ENCODE measurements at regions not wholly inside any gene's neighbourhood (a gene's known extent, or its start where the extent isn't known, plus 50 kb on each side); places are given as distances from the start of the nearest gene placed in this dataset.

GRCh38 chr11:90341986-90342385 is 119.1 kb upstream of the CHORDC1 start:
- Histone ChIP-seq H3K18ac (ENCODE audit: low read length) (no peak overlapping the region), H2AFZ (ENCODE audit: low read length) (no peak overlapping the region), H3K23ac (ENCODE audit: low read depth, low read length, poor library complexity) (no peak overlapping the region), H4K8ac (ENCODE audit: low read depth, low read length) (no peak overlapping the region), H3K9ac (ENCODE audit: low read depth, low read length, poor library complexity) (no peak overlapping the region), H3K14ac (ENCODE audit: low read length) (no peak overlapping the region), H3K79me1 (ENCODE audit: low read depth, low read length) (no peaks in the 10 kb centered on the region), H2BK12ac (ENCODE audit: low read length) (no peak overlapping the region), H3K27ac (replicated peaks; ENCODE audit: low read length) (no peak overlapping the region), H2AK5ac (ENCODE audit: low read depth, low read length) (no peak overlapping the region), H3K4ac (ENCODE audit: low read length) (no peak overlapping the region), H3K36me3 (replicated peaks in 1 of 2; ENCODE audit: control insufficient read depth in 2 of 2, insufficient read depth in 2 of 2, low read length in 2 of 2) (no peaks in the 10 kb centered on the region), H3K9me3 (replicated peaks in 1 of 2; ENCODE audit: control insufficient read depth in 2 of 2, insufficient read depth in 1 of 2, low read depth in 1 of 2, low read length in 2 of 2) (no peaks in the 10 kb centered on the region), H3K4me2 (ENCODE audit: insufficient read depth, low read length, poor library complexity, severe bottlenecking) (no peak overlapping the region), H2BK5ac (ENCODE audit: low read length) (no peak overlapping the region), H4K91ac (ENCODE audit: low read depth, low read length, poor library complexity) (no peak overlapping the region), H2BK15ac (ENCODE audit: low read length) (no peak overlapping the region), H2BK120ac (ENCODE audit: low read depth, low read length) (no peak overlapping the region), H3K4me3 (ENCODE audit: low read length in 2 of 2) (no peak overlapping the region), H3K27me3 (ENCODE audit: control insufficient read depth in 3 of 3, insufficient read depth in 3 of 3, low read depth in 1 of 3, low read length in 3 of 3) (no peaks in the 10 kb centered on the region), H3K4me1 (ENCODE audit: control insufficient read depth in 2 of 2, insufficient read depth in 1 of 2, low read depth in 1 of 2, low read length in 2 of 2) (no peaks in the 10 kb centered on the region)
- WGBS, 2 donors (ENCODE audit: extremely low coverage in 2 of 2, insufficient read length in 2 of 2, insufficient replicate concordance in 1 of 2), result no CpG with 5 or more reads among the region's 3 CpGs
- DNase-seq (ENCODE audit: low spot score), result no peak

DNA sequence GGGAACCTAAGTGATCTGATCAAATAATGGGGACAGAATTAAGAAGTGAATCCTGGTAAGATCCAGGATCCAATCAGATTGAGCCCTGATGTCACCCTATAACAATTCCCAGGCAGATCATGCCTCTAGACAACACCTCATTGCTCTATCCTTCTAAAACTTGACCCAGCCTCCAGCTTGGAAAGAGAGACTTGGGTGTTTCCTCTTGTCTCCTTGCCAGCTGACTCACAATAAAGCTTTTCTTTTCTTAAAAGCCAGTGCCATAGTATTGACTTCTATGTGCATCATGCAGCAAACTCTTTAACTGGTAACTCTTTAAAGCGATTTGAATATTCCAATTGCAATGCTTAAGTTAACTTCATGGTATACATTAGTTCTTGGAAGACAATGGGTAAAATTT is 109.6 kb upstream of the CHORDC1 start:
- no peaks in the 10 kb centered on the region for H3K79me1 ChIP-seq (ENCODE audit: low read depth, low read length)
- H3K4ac ChIP-seq (ENCODE audit: low read length), result no peak overlapping the region
- H2BK15ac ChIP-seq (ENCODE audit: low read length), result no peak overlapping the region
- H4K8ac ChIP-seq (ENCODE audit: low read depth, low read length), result no peak overlapping the region
- H3K4me3 ChIP-seq (ENCODE audit: low read length in 2 of 2), result no peak overlapping the region
- no peak overlapping the region for H3K23ac ChIP-seq (ENCODE audit: low read depth, low read length, poor library complexity)
- no peak overlapping the region for H3K9ac ChIP-seq (ENCODE audit: low read depth, low read length, poor library complexity)
- no peak overlapping the region for H2BK12ac ChIP-seq (ENCODE audit: low read length)
- no peak overlapping the region for H3K4me2 ChIP-seq (ENCODE audit: insufficient read depth, low read length, poor library complexity, severe bottlenecking)
- no peak overlapping the region for H2AFZ ChIP-seq (ENCODE audit: low read length)
- H2BK5ac ChIP-seq (ENCODE audit: low read length), result no peak overlapping the region
- H3K36me3 ChIP-seq (replicated peaks in 1 of 2; ENCODE audit: control insufficient read depth in 2 of 2, insufficient read depth in 2 of 2, low read length in 2 of 2), result no peaks in the 10 kb centered on the region
- no peaks in the 10 kb centered on the region for H3K27me3 ChIP-seq (ENCODE audit: control insufficient read depth in 3 of 3, insufficient read depth in 3 of 3, low read depth in 1 of 3, low read length in 3 of 3)
- no peak overlapping the region for H4K91ac ChIP-seq (ENCODE audit: low read depth, low read length, poor library complexity)
- H2AK5ac ChIP-seq (ENCODE audit: low read depth, low read length), result no peak overlapping the region
- no peaks in the 10 kb centered on the region for H3K4me1 ChIP-seq (ENCODE audit: control insufficient read depth in 2 of 2, insufficient read depth in 1 of 2, low read depth in 1 of 2, low read length in 2 of 2)
- no peak for DNase-seq (ENCODE audit: low spot score)
- H3K14ac ChIP-seq (ENCODE audit: low read length), result no peak overlapping the region
- no peak overlapping the region for H3K18ac ChIP-seq (ENCODE audit: low read length)
- H3K27ac ChIP-seq (replicated peaks; ENCODE audit: low read length), result no peak overlapping the region
- no CpG with 5 or more reads among the region's 1 CpG for WGBS, 2 donors (ENCODE audit: extremely low coverage in 2 of 2, insufficient read length in 2 of 2, insufficient replicate concordance in 1 of 2)
- H2BK120ac ChIP-seq (ENCODE audit: low read depth, low read length), result no peak overlapping the region
- H3K9me3 ChIP-seq (replicated peaks in 1 of 2; ENCODE audit: control insufficient read depth in 2 of 2, insufficient read depth in 1 of 2, low read depth in 1 of 2, low read length in 2 of 2), result no peaks in the 10 kb centered on the region

GRCh38 chr11:90330632-90331031 is 107.8 kb upstream of the CHORDC1 start:
- Histone ChIP-seq H4K8ac (ENCODE audit: low read depth, low read length) (no peak overlapping the region), H2BK15ac (ENCODE audit: low read length) (no peak overlapping the region), H3K27me3 (ENCODE audit: control insufficient read depth in 3 of 3, insufficient read depth in 3 of 3, low read depth in 1 of 3, low read length in 3 of 3) (no peaks in the 10 kb centered on the region), H3K18ac (ENCODE audit: low read length) (no peak overlapping the region), H3K14ac (ENCODE audit: low read length) (no peak overlapping the region), H3K36me3 (replicated peaks in 1 of 2; ENCODE audit: control insufficient read depth in 2 of 2, insufficient read depth in 2 of 2, low read length in 2 of 2) (no peaks in the 10 kb centered on the region), H3K4me1 (ENCODE audit: control insufficient read depth in 2 of 2, insufficient read depth in 1 of 2, low read depth in 1 of 2, low read length in 2 of 2) (no peaks in the 10 kb centered on the region), H3K9me3 (replicated peaks in 1 of 2; ENCODE audit: control insufficient read depth in 2 of 2, insufficient read depth in 1 of 2, low read depth in 1 of 2, low read length in 2 of 2) (no peaks in the 10 kb centered on the region), H4K91ac (ENCODE audit: low read depth, low read length, poor library complexity) (no peak overlapping the region), H3K23ac (ENCODE audit: low read depth, low read length, poor library complexity) (no peak overlapping the region), H3K4ac (ENCODE audit: low read length) (no peak overlapping the region), H2AK5ac (ENCODE audit: low read depth, low read length) (no peak overlapping the region), H3K79me1 (ENCODE audit: low read depth, low read length) (no peaks in the 10 kb centered on the region), H3K4me3 (ENCODE audit: low read length in 2 of 2) (no peak overlapping the region), H3K9ac (ENCODE audit: low read depth, low read length, poor library complexity) (no peak overlapping the region), H2BK5ac (ENCODE audit: low read length) (no peak overlapping the region), H2BK120ac (ENCODE audit: low read depth, low read length) (no peak overlapping the region), H3K4me2 (ENCODE audit: insufficient read depth, low read length, poor library complexity, severe bottlenecking) (no peak overlapping the region), H2BK12ac (ENCODE audit: low read length) (no peak overlapping the region), H3K27ac (replicated peaks; ENCODE audit: low read length) (no peak overlapping the region), H2AFZ (ENCODE audit: low read length) (no peak overlapping the region)
- WGBS, 2 donors (ENCODE audit: extremely low coverage in 2 of 2, insufficient read length in 2 of 2, insufficient replicate concordance in 1 of 2), result no CpG with 5 or more reads among the region's 2 CpGs
- DNase-seq (ENCODE audit: low spot score), result no peak

DNA sequence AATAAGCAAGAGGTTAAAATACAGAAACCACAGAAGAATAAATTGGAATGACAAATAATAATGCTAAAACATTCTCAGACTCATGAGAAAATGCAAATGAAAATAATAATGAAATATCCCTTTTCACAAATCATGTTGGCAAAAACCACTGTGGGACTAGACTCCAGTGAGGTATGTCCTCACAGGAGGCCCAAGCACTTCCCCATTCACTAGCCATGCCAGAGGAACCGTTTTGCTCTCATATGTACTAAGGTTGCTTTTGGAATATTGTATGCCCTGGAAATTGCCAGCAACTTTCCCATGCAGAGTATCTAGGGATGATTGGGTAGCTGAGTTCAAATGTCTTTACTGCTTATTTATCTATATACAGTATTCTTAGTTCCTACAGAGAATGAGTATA is 106.2 kb upstream of the CHORDC1 start:
- H4K91ac ChIP-seq (ENCODE audit: low read depth, low read length, poor library complexity), result no peak overlapping the region
- H2AK5ac ChIP-seq (ENCODE audit: low read depth, low read length), result no peak overlapping the region
- no peak overlapping the region for H3K18ac ChIP-seq (ENCODE audit: low read length)
- H4K8ac ChIP-seq (ENCODE audit: low read depth, low read length), result no peak overlapping the region
- H3K9ac ChIP-seq (ENCODE audit: low read depth, low read length, poor library complexity), result no peak overlapping the region
- H3K27ac ChIP-seq (replicated peaks; ENCODE audit: low read length), result no peak overlapping the region
- no peaks in the 10 kb centered on the region for H3K36me3 ChIP-seq (replicated peaks in 1 of 2; ENCODE audit: control insufficient read depth in 2 of 2, insufficient read depth in 2 of 2, low read length in 2 of 2)
- no peak overlapping the region for H2BK12ac ChIP-seq (ENCODE audit: low read length)
- no peak overlapping the region for H2BK120ac ChIP-seq (ENCODE audit: low read depth, low read length)
- H3K4me3 ChIP-seq (ENCODE audit: low read length in 2 of 2), result no peak overlapping the region
- H2BK5ac ChIP-seq (ENCODE audit: low read length), result no peak overlapping the region
- no peak overlapping the region for H3K4ac ChIP-seq (ENCODE audit: low read length)
- H3K79me1 ChIP-seq (ENCODE audit: low read depth, low read length), result no peaks in the 10 kb centered on the region
- H2AFZ ChIP-seq (ENCODE audit: low read length), result no peak overlapping the region
- H3K9me3 ChIP-seq (replicated peaks in 1 of 2; ENCODE audit: control insufficient read depth in 2 of 2, insufficient read depth in 1 of 2, low read depth in 1 of 2, low read length in 2 of 2), result no peaks in the 10 kb centered on the region
- no CpG with 5 or more reads among the region's 1 CpG for WGBS, 2 donors (ENCODE audit: extremely low coverage in 2 of 2, insufficient read length in 2 of 2, insufficient replicate concordance in 1 of 2)
- no peak overlapping the region for H3K4me2 ChIP-seq (ENCODE audit: insufficient read depth, low read length, poor library complexity, severe bottlenecking)
- no peak for DNase-seq (ENCODE audit: low spot score)
- no peak overlapping the region for H3K23ac ChIP-seq (ENCODE audit: low read depth, low read length, poor library complexity)
- no peaks in the 10 kb centered on the region for H3K4me1 ChIP-seq (ENCODE audit: control insufficient read depth in 2 of 2, insufficient read depth in 1 of 2, low read depth in 1 of 2, low read length in 2 of 2)
- H3K27me3 ChIP-seq (ENCODE audit: control insufficient read depth in 3 of 3, insufficient read depth in 3 of 3, low read depth in 1 of 3, low read length in 3 of 3), result no peaks in the 10 kb centered on the region
- H2BK15ac ChIP-seq (ENCODE audit: low read length), result no peak overlapping the region
- H3K14ac ChIP-seq (ENCODE audit: low read length), result no peak overlapping the region
